ENCODE measurements at regions not wholly inside any gene's neighbourhood (a gene's known extent, or its start where the extent isn't known, plus 50 kb on each side); places are given as distances from the start of the nearest gene placed in this dataset.

DNA sequence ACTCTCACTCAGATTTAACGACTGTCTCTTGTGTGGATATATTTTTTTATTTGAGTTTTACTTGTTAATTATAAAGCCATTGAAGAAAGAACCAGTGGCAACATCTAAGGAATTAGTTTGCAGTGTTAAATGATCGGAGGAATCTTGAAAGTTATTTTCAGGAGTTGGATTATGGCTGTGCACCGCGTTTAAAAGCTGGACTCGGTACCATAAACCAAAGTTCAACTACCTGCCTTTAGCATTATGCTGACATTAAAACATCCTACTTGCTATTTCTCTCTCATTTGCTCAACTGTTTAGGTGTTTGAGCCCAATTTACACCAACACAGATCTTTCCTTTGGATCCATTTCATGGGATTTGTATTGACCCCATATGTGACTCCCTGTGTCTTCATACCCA lies 289.4 kb upstream of the SASH1 start:
- H3K4me3 ChIP-seq (ENCODE audit: low read depth, low read length) = no peak overlapping the region
- TF ChIP-seq, protein P1, sequence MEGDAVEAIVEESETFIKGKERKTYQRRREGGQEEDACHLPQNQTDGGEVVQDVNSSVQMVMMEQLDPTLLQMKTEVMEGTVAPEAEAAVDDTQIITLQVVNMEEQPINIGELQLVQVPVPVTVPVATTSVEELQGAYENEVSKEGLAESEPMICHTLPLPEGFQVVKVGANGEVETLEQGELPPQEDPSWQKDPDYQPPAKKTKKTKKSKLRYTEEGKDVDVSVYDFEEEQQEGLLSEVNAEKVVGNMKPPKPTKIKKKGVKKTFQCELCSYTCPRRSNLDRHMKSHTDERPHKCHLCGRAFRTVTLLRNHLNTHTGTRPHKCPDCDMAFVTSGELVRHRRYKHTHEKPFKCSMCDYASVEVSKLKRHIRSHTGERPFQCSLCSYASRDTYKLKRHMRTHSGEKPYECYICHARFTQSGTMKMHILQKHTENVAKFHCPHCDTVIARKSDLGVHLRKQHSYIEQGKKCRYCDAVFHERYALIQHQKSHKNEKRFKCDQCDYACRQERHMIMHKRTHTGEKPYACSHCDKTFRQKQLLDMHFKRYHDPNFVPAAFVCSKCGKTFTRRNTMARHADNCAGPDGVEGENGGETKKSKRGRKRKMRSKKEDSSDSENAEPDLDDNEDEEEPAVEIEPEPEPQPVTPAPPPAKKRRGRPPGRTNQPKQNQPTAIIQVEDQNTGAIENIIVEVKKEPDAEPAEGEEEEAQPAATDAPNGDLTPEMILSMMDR (IDR thresholded peaks at IDR 0.05; ENCODE audit: low read depth, low read length) = no peak
- TF ChIP-seq POLR2A (IDR thresholded peaks at IDR 0.05; ENCODE audit: extremely low read depth, insufficient read length) = no peak
- TF ChIP-seq, protein P2, sequence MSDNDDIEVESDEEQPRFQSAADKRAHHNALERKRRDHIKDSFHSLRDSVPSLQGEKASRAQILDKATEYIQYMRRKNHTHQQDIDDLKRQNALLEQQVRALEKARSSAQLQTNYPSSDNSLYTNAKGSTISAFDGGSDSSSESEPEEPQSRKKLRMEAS (IDR thresholded peaks at IDR 0.05; ENCODE audit: low read depth, low read length) = no peak
- no peak for TF ChIP-seq MYC (IDR thresholded peaks at IDR 0.05; ENCODE audit: low read depth, low read length)
- no peak for DNase-seq (ENCODE audit: low read depth)

DNA sequence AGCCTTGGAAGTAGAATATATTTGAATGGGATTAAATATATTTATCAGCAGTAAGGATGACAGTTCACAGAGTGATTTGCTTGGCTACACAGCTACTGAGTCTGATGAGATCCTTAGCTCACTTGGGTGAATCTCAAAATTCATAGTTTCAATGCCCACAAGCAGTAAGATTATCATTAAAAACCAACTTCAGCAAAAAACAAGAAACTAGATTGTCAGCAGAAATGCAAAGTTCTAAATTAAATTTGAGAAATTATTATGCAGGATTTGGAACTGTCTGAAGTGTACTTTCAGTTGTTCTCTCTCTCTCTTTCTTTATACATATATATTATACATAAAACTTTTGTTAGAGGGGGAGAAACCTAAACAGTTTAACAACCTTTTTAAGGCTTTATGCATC lies 288.8 kb upstream of the SASH1 start:
- no peak overlapping the region for H3K4me3 ChIP-seq (ENCODE audit: low read depth, low read length)
- TF ChIP-seq POLR2A (IDR thresholded peaks at IDR 0.05; ENCODE audit: extremely low read depth, insufficient read length) = no peak
- TF ChIP-seq, protein P2 (IDR thresholded peaks at IDR 0.05; ENCODE audit: low read depth, low read length) = no peak
- TF ChIP-seq MYC (IDR thresholded peaks at IDR 0.05; ENCODE audit: low read depth, low read length) = no peak
- TF ChIP-seq, protein P1 (IDR thresholded peaks at IDR 0.05; ENCODE audit: low read depth, low read length) = no peak
- DNase-seq (ENCODE audit: low read depth) = no peak

DNA sequence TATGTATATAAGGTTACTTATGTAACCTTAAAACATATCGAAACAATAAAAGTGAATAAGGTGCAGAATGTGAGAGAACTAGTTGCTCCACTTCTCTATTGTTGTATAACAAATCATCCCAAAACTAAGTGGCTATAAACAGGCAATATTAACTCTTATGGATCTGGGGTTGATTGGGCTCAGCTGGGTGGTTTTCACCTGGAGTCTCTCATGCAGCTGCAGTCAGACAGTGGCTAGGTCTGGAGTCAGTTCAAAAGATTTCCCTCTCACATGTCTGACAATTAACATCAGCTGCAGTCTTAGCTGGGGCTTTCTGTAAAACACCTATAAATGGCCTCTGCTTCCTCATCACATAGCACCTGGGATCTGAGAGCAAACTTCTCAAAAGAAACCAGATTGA lies 288.4 kb upstream of the SASH1 start:
- no peak for DNase-seq (ENCODE audit: low read depth)
- TF ChIP-seq, protein P1 (IDR thresholded peaks at IDR 0.05; ENCODE audit: low read depth, low read length) = no peak
- TF ChIP-seq POLR2A (IDR thresholded peaks at IDR 0.05; ENCODE audit: extremely low read depth, insufficient read length) (no peak), MYC (IDR thresholded peaks at IDR 0.05; ENCODE audit: low read depth, low read length) (no peak)
- TF ChIP-seq, protein P2 (IDR thresholded peaks at IDR 0.05; ENCODE audit: low read depth, low read length) = no peak
- no peak overlapping the region for H3K4me3 ChIP-seq (ENCODE audit: low read depth, low read length)

DNA sequence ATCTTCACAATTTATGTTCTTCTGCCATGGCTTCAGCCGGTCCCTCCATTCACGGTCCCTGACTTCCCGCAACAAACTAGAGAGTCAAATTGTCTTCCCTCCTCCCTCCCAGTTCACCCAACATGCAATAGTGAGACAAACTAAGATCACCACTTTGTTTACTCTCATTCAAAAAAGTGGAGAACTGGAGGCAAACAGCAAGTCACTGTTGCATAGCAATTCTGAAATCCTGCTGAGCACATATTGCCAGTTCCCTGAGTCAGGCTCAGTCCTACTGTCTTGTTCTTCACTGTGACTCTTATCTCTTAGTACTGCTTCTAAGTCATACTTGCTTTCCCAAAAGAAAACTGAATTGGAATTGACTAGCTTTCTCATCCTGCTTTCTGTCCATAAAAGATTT lies 287.2 kb upstream of the SASH1 start:
- no peak overlapping the region for H3K4me3 ChIP-seq (ENCODE audit: low read depth, low read length)
- TF ChIP-seq, protein P1 (IDR thresholded peaks at IDR 0.05; ENCODE audit: low read depth, low read length) = no peak
- TF ChIP-seq POLR2A (IDR thresholded peaks at IDR 0.05; ENCODE audit: extremely low read depth, insufficient read length) (no peak), MYC (IDR thresholded peaks at IDR 0.05; ENCODE audit: low read depth, low read length) (no peak)
- TF ChIP-seq, protein P2 (IDR thresholded peaks at IDR 0.05; ENCODE audit: low read depth, low read length) = no peak
- no peak for DNase-seq (ENCODE audit: low read depth)

DNA sequence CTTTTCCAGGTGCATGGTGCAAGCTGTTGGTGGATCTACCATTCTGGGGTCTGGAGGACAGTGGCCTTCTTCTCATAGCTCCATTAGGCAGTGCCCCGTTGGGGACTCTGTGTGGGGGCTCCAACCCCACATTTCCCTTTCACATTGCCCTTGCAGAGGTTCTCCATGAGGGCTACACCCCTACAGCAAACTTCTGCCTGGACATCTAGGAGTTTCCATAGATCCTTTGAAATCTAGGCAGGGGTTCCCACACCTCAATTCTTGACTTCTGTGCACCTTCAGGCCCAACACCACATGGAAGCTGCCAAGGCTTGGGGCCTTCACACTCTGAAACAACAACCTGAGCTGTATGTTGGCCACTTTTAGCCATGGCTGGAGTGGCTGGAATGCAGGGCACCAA lies 282.8 kb upstream of the SASH1 start:
- no peak for DNase-seq (ENCODE audit: low read depth)
- no peak overlapping the region for H3K4me3 ChIP-seq (ENCODE audit: low read depth, low read length)
- TF ChIP-seq, protein P1 (IDR thresholded peaks at IDR 0.05; ENCODE audit: low read depth, low read length) = no peak
- TF ChIP-seq MYC (IDR thresholded peaks at IDR 0.05; ENCODE audit: low read depth, low read length) = no peak
